T-helper 1 cell (primary cell): ENCODE measurements at regions not wholly inside any gene's neighbourhood (a gene's known extent, or its start where the extent isn't known, plus 50 kb on each side); places are given as distances from the start of the nearest gene placed in this dataset.
"Not testable (repeated sequence)": the region's sequence is repeated elsewhere in the genome, so short reads cannot be mapped to it uniquely, and the experiment has no call there.

ENCODE experiments used
- DNase-seq, 5 donors: peaks; one replicate each; pipeline ENCODE4 v3.0.0-alpha.2; 2012 to 2020

GRCh38 chr18:30696201-30696600 is 346.3 kb downstream of the DSC3 start:
- no peak for DNase-seq

- no peak for DNase-seq
These were observed 347.8 kb downstream of the DSC3 start for GRCh38 chr18:30694773-30695172.

- DNase-seq: no peak
These were observed 353.3 kb downstream of the DSC3 start for GRCh38 chr18:30689216-30689615.

- no peak for DNase-seq
These were observed 355.0 kb downstream of the DSC3 start for GRCh38 chr18:30687501-30687900.

GRCh38 chr18:30684825-30685481 is 357.6 kb downstream of the DSC3 start:
- no peak for DNase-seq

GRCh38 chr18:30683836-30684235 is 358.7 kb downstream of the DSC3 start:
- no peak for DNase-seq

DNA sequence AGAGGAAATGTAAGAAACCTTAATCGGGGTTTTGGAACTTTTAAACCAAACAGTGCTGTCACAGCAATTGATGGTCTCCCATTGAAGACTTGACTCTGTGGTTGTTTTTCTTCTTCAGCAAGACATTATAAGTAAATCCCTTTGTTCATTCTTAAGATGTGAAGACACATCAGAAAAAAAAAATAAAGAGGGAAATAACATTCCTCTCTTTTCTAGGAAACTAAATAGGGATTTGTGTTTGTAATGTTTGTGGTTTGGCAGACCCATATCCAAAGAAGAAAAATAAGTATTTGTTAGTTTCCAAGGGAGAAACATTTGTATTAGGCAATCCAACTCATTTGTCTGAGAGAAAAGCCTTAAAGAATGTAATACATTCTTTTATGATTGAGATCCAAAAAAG is 359.9 kb downstream of the DSC3 start:
- no peak for DNase-seq

GRCh38 chr18:30679285-30679930 is 363.1 kb downstream of the DSC3 start:
- no peak for DNase-seq

- not testable (repeated sequence) for DNase-seq
These were observed 364.7 kb downstream of the DSC3 start for GRCh38 chr18:30677813-30678212.

GRCh38 chr18:30676053-30676480 is 366.5 kb downstream of the DSC3 start:
- DNase-seq: no peak

DNA sequence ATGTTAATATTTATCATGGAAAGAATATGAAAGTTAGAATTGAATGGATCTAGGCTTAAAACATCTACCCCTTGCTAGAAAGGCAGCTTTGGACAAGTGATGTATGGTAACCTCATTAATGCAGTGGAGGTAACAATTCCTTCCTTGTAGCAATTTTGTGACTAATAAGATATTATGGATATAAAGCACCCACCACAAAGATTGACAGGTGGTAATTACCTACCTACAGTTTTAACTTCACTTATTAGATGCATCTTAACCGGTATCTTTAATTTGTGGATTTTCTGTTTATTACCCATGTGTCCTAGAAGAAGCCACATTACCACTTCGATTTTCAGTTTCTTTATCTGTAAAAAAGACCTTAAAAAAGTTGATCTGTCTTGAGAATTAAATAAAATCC is 367.0 kb downstream of the DSC3 start:
- no peak for DNase-seq

DNA sequence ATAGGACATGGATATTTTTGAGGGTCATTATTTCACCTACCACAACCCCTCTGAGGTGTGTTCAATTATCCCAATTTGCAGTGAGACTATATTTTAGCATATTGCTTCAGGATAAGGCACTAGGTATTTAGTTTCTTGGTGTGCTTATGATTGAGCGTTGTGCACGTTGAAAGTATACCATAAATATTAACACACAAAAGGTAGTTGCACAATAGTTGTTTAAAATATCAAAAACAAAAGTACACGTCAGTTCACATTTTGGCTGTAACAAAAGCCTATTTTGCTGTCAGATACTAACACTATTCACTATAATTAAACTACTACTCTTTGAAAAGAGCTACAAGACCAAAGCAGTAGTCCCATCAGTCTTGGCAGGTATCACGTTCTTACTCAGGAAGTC is 367.5 kb downstream of the DSC3 start:
- no peak for DNase-seq

- DNase-seq: no peak
These were observed 367.9 kb downstream of the DSC3 start for GRCh38 chr18:30674596-30674995.

- DNase-seq: not testable (repeated sequence)
These were observed 370.1 kb downstream of the DSC3 start for GRCh38 chr18:30672439-30672838.

GRCh38 chr18:30658306-30658705 is 384.2 kb downstream of the DSC3 start:
- DNase-seq: no peak

- no peak for DNase-seq
These were observed 390.2 kb downstream of the DSC3 start for GRCh38 chr18:30652387-30652786.

DNA sequence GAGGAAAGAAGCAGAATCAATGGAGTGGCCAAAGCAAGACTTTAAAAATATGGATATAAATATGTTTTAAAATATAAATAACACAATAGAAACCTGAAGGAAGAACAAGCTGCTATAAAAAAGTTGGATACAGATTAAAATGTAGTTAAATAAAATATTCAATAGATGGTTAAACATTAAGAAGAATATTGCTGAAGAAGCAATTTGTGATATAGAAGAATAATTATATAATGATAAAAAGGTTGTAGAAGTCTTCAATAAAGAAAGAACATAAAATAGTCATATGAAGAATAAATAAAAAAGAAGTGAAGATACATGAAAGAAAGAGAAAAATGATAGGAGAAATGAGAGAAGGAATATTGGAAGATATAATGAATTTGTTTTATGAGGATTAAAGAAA is 392.0 kb downstream of the DSC3 start:
- DNase-seq: no peak

GRCh38 chr18:30644158-30644557 is 398.4 kb downstream of the DSC3 start:
- no peak for DNase-seq

DNA sequence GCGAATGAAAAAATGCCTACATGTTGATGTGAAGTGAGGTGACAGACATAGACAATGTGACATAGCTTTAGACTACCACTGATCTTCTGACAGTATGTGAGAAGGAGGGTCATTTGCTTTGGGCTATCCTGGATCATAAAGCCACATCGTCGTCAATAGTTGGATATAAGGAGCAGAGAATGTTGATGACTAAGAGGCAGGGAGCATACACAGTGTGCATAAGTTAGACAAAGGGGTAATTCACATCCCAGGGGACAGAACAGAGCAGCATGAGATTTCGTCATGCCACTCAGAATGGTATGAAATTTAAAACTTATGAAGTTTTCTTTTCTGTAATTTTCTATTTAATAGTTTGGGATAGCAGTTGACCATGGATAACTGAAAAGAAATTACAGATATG is 403.2 kb downstream of the DSC3 start:
- DNase-seq: no peak

GRCh38 chr18:30634249-30634648 is 408.3 kb downstream of the DSC3 start:
- DNase-seq: no peak

DNA sequence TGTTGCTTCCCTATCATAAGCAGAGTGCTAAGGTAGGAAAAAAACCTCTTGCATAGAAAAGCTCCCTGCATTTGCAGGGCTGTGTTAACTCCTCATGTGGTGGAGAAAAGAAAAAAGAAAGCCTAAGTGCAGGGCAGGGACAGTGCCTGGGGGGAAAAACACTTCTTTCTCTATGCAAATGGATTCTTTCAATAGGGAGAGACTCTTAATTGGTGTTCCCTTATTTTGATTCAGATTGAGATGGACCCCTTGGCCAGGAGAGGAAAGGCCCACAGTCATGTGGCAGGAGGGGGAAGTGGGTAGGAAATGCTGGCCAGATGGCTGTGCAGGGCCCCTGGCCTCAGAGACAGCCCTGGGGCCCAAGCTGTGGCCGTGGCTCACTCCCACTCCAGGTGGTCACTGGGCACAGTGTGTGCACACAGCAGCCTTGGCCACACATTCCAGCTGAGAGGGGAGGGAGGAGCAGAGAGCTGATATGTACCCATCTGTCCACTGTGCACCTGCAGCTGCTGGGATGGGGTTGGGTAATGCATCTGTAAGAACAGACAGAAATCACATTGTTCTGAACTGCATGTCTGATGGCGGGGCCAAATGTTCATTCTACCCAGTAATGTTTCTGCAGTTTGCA is 410.4 kb downstream of the DSC3 start:
- no peak for DNase-seq

- DNase-seq: no peak
These were observed 416.6 kb downstream of the DSC3 start for GRCh38 chr18:30625961-30626360.

- no peak for DNase-seq
These were observed 419.0 kb downstream of the DSC3 start for GRCh38 chr18:30623401-30624065.

GRCh38 chr18:30622635-30623034 is 419.9 kb downstream of the DSC3 start:
- DNase-seq: no peak
